GM12872 (cell line): ENCODE measurements at regions not wholly inside any gene's neighbourhood (a gene's known extent, or its start where the extent isn't known, plus 50 kb on each side); places are given as distances from the start of the nearest gene placed in this dataset.

Source experiments
- CTCF ChIP-seq: IDR thresholded peaks from 3 replicates; pipeline ENCODE4 v1.5.1; 2011; ENCODE audit warnings: low read depth, mild to moderate bottlenecking, low read length, moderate library complexity; ENCODE audit not compliant: insufficient read depth

GRCh38 chr3:161794551-161794950 lies 297.9 kb downstream of the OTOL1 start:
- no peak for TF ChIP-seq CTCF

GRCh38 chr3:161796312-161796711 lies 299.7 kb downstream of the OTOL1 start:
- TF ChIP-seq CTCF = no peak

- no peak for TF ChIP-seq CTCF
Measured at GRCh38 chr3:161796780-161797179, 300.2 kb downstream of the OTOL1 start.

- TF ChIP-seq CTCF = no peak
Measured at GRCh38 chr3:161798016-161798415, 301.4 kb downstream of the OTOL1 start.

- TF ChIP-seq CTCF = no peak
Measured at GRCh38 chr3:161800985-161801559, 304.5 kb downstream of the OTOL1 start.

GRCh38 chr3:161818106-161818505 lies 321.5 kb downstream of the OTOL1 start:
- TF ChIP-seq CTCF = no peak

- no peak for TF ChIP-seq CTCF
Measured at GRCh38 chr3:161821591-161821990, 325.0 kb downstream of the OTOL1 start.
